KMS-11 (cell line): ENCODE measurements at regions not wholly inside any gene's neighbourhood (a gene's known extent, or its start where the extent isn't known, plus 50 kb on each side); places are given as distances from the start of the nearest gene placed in this dataset.
A peak's percentile ranks its signal among the peaks of the same experiment; 100 is the strongest.

Experiments used
- H2AFZ ChIP-seq: fragments of 200-600 bp; sonication (generic); 2 replicates; pipeline ENCODE4 v1.6.1; 2016; ENCODE audit warnings: antibody characterized with exemption, mixed run types, low read depth
- H3K27ac ChIP-seq: fragments of 200-600 bp; sonication (generic); 2 replicates; pipeline ENCODE4 v1.6.1; 2016; ENCODE audit warnings: mild to moderate bottlenecking, mixed run types
- H3K27me3 ChIP-seq: fragments of 200-600 bp; sonication (generic); 2 replicates; pipeline ENCODE4 v1.6.1; 2017; ENCODE audit warnings: mild to moderate bottlenecking, low read depth, mixed run types, moderate library complexity; ENCODE audit not compliant: insufficient read depth
- H3K36me3 ChIP-seq: fragments of 200-600 bp; sonication (generic); 2 replicates; pipeline ENCODE4 v1.6.1; 2017; ENCODE audit warnings: mild to moderate bottlenecking, mixed run types; ENCODE audit not compliant: insufficient read depth
- H3K4me1 ChIP-seq: fragments of 200-600 bp; sonication (generic); 2 replicates; pipeline ENCODE4 v1.6.1; 2016; ENCODE audit warnings: mild to moderate bottlenecking, low read depth, mixed run types; ENCODE audit not compliant: poor library complexity, severe bottlenecking
- H3K4me2 ChIP-seq: fragments of 200-600 bp; sonication (generic); 2 replicates; pipeline ENCODE4 v1.7.0; 2016; ENCODE audit warnings: mild to moderate bottlenecking, mixed run types
- H3K4me3 ChIP-seq: fragments of 200-600 bp; sonication (generic); IDR thresholded peaks from 2 replicates; pipeline ENCODE4 v1.6.1; 2017; ENCODE audit warnings: low read depth, low read length, mixed read lengths; ENCODE audit not compliant: insufficient read depth
- H3K79me2 ChIP-seq: fragments of 200-600 bp; sonication (generic); 2 replicates; pipeline ENCODE4 v1.6.1; 2016; ENCODE audit warnings: low read depth, mixed run types; ENCODE audit not compliant: insufficient read depth
- H3K9ac ChIP-seq: fragments of 200-600 bp; sonication (generic); 2 replicates; pipeline ENCODE4 v1.6.1; 2016; ENCODE audit warnings: mild to moderate bottlenecking, mixed run types
- H4K20me1 ChIP-seq: fragments of 200-600 bp; sonication (generic); 2 replicates; pipeline ENCODE4 v1.6.1; 2016; ENCODE audit warnings: mild to moderate bottlenecking, mixed run types; ENCODE audit not compliant: insufficient read depth
- TF ChIP-seq, protein P1 (sequence below): fragments of 200-600 bp; sonication (generic); conservative IDR thresholded peaks from 2 replicates; pipeline ENCODE4 v1.6.1; 2017; ENCODE audit warnings: low read depth, mild to moderate bottlenecking, antibody characterized with exemption, low read length, moderate library complexity, mixed read lengths

DNA sequence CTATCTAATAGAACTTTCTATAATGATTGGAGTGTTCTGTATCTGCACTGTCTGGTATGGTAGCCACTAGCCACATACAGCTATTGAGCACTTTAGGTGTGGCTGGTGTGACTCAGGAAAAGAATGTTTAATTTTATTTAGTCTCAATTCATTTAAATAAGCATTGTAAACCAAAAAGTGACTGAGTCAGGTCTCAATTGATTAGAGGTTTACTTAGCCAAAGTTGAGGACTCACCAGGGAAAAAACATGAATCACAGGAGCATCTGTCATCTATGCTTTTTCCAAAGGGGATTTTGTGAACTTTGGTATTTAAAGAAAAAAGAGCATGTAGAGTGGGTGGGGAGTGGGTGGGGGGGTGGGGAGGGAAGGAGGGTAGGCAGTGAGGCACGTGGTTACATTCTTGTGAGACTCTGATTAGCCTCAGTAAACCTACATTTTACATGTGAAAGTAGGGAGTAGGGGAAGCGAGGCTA lies 473.1 kb downstream of the ATP23 start:
- Histone ChIP-seq H3K4me1 (peaks cover 6% of the 10 kb centered on the region), H3K4me2 (no peak overlapping the region), H3K9ac (no peak overlapping the region), H3K36me3 (no peaks in the 10 kb centered on the region), H3K4me3 (no peak overlapping the region), H3K79me2 (no peaks in the 10 kb centered on the region), H3K27me3 (no peaks in the 10 kb centered on the region), H3K27ac (no peak overlapping the region), H2AFZ (no peak overlapping the region), H4K20me1 (no peaks in the 10 kb centered on the region)
- TF ChIP-seq, protein P1, sequence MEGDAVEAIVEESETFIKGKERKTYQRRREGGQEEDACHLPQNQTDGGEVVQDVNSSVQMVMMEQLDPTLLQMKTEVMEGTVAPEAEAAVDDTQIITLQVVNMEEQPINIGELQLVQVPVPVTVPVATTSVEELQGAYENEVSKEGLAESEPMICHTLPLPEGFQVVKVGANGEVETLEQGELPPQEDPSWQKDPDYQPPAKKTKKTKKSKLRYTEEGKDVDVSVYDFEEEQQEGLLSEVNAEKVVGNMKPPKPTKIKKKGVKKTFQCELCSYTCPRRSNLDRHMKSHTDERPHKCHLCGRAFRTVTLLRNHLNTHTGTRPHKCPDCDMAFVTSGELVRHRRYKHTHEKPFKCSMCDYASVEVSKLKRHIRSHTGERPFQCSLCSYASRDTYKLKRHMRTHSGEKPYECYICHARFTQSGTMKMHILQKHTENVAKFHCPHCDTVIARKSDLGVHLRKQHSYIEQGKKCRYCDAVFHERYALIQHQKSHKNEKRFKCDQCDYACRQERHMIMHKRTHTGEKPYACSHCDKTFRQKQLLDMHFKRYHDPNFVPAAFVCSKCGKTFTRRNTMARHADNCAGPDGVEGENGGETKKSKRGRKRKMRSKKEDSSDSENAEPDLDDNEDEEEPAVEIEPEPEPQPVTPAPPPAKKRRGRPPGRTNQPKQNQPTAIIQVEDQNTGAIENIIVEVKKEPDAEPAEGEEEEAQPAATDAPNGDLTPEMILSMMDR: no peak

DNA sequence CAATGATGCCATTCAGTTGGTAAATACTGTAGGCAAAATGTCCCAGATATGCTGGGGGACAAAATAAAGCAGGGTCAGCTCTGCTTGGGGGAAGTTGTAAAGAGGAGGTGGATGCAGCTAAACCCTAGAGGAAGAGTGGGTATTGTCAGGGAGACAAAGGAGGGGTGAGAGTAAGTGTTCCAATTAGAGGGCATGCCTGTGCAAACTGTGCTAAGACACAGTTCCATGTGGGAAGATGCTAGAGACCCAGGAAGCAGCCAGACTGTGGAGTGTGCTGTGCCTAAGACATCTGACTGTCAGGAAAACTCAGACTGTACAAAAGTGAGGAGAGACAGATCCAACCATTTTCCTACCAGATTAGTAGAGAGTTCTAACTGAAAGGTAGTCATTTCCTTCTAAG lies 474.3 kb downstream of the ATP23 start:
- no peak overlapping the region for H3K4me2 ChIP-seq
- H3K36me3 ChIP-seq: no peaks in the 10 kb centered on the region
- no peaks in the 10 kb centered on the region for H3K79me2 ChIP-seq
- H4K20me1 ChIP-seq: no peaks in the 10 kb centered on the region
- H2AFZ ChIP-seq: no peak overlapping the region
- TF ChIP-seq, protein P1: no peak
- no peaks in the 10 kb centered on the region for H3K27me3 ChIP-seq
- peaks cover 6% of the 10 kb centered on the region for H3K4me1 ChIP-seq
- no peak overlapping the region for H3K27ac ChIP-seq
- no peak overlapping the region for H3K4me3 ChIP-seq
- H3K9ac ChIP-seq: no peak overlapping the region

DNA sequence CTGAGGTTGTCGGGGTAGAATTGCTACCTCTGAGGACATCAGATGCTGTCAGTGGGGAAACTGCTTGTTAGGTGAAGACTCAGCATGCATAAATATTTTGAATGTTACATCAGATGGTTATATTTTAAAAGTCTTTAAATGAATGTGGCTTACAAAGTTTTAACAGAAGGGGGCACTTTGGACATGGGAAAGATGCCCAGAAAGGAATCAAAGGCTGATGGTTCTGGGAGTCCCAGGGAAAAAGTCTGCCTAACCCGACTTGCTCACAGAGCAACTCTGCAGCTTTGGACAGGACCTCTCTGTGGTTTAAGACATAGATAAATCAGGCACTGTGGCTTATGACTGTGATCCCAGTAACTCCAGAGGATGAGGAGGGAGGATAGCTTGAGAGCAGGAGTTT lies 474.9 kb downstream of the ATP23 start:
- Histone ChIP-seq H2AFZ (no peak overlapping the region), H4K20me1 (no peaks in the 10 kb centered on the region), H3K79me2 (no peaks in the 10 kb centered on the region), H3K36me3 (no peaks in the 10 kb centered on the region), H3K9ac (no peak overlapping the region), H3K4me1 (peaks cover 6% of the 10 kb centered on the region), H3K27ac (no peak overlapping the region), H3K4me2 (no peak overlapping the region), H3K27me3 (no peaks in the 10 kb centered on the region), H3K4me3 (no peak overlapping the region)
- TF ChIP-seq, protein P1: peak; percentile 35; the same call in 1 of the 2 replicates

DNA sequence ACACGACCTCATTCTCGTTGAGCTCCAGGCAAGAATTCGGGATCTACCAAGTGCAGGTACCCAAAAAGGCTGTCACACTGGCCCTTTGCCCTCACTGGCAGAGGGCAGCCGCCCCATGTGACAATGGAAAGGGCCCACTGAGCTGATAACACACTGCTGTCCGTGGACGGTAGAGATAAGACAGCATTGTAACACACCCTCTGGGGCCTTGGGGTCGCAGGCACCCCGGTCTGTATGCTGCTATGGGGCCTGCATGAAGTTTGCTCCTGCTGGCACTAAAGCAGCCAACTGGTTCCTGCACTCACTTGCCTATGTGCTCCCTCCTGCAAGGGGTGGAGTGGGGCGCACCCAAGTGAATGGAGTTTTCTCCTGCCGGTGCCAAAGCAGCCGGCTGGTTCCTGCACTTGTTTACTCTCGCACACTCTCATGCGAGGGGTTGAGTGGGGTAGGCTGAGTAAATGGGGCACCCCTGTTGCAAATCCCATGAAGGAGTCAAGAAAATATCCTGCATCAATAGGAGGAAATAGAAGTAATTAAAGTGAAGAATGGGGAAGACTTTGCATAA lies 477.9 kb downstream of the ATP23 start:
- TF ChIP-seq, protein P1: no peak
- peaks cover 25% of the 10 kb centered on the region for H3K4me1 ChIP-seq
- no peaks in the 10 kb centered on the region for H4K20me1 ChIP-seq
- no peaks in the 10 kb centered on the region for H3K79me2 ChIP-seq
- H3K27me3 ChIP-seq: no peaks in the 10 kb centered on the region
- no peak overlapping the region for H3K4me3 ChIP-seq
- no peak overlapping the region for H3K27ac ChIP-seq
- H3K9ac ChIP-seq: no peak overlapping the region
- H2AFZ ChIP-seq: no peak overlapping the region
- H3K36me3 ChIP-seq: no peaks in the 10 kb centered on the region
- H3K4me2 ChIP-seq: no peak overlapping the region
